ENCODE measurements at regions not wholly inside any gene's neighbourhood (a gene's known extent, or its start where the extent isn't known, plus 50 kb on each side); places are given as distances from the start of the nearest gene placed in this dataset.

DNA sequence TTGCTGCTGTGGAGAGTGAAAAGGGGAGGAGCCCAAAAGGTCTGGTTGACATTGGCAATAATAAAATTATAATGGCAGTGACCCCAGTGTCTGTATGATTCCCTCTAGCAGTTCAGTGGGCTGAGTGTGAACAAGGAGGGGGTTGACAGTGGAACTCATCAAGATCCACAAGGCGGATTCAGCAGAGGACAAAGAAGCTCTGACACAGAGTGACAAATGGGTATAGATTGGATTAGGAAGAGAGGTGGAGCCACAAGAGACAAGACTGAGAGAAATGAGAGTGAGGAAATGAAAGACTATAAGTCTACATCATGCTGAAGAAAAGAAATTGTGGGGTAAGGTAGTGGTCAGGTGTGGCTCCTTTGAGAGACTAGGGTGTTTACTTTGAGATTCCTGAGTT, 58.9 kb downstream of the CCDC71L start (continued):
- TF ChIP-seq KDM4B (CRISPR knock-in tag; IDR thresholded peaks at IDR 0.05): no peak
- no peak for TF ChIP-seq ATRX (CRISPR knock-in tag; IDR thresholded peaks at IDR 0.05; ENCODE audit: borderline replicate concordance)
- no peak for TF ChIP-seq MEIS2 (CRISPR knock-in tag; IDR thresholded peaks at IDR 0.05)
- TF ChIP-seq ZFP41 (CRISPR knock-in tag; IDR thresholded peaks at IDR 0.05; ENCODE audit: borderline replicate concordance): no peak
- TF ChIP-seq, protein P1, sequence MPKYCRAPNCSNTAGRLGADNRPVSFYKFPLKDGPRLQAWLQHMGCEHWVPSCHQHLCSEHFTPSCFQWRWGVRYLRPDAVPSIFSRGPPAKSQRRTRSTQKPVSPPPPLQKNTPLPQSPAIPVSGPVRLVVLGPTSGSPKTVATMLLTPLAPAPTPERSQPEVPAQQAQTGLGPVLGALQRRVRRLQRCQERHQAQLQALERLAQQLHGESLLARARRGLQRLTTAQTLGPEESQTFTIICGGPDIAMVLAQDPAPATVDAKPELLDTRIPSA (CRISPR knock-in tag; IDR thresholded peaks at IDR 0.05; ENCODE audit: borderline replicate concordance): no peak

GRCh38 chr7:106600569-106601373, 60.2 kb downstream of the CCDC71L start:
- FAIRE-seq (no peak), DNase-seq (ENCODE audit: low spot score) (no peak), ATAC-seq (no peak)
- TF ChIP-seq MYPOP (CRISPR knock-in tag; IDR thresholded peaks at IDR 0.05) (no peak), NFKB2 (CRISPR knock-in tag; IDR thresholded peaks at IDR 0.05; ENCODE audit: borderline replicate concordance) (no peak), ZNF138 (CRISPR knock-in tag; IDR thresholded peaks at IDR 0.05; ENCODE audit: low read depth) (no peak), POLR2A (IDR thresholded peaks at IDR 0.05; ENCODE audit: insufficient read depth in 1 of 2, low read depth in 2 of 2, low read length in 2 of 2) (no peak), ZFP1 (CRISPR knock-in tag; IDR thresholded peaks at IDR 0.05) (no peak), ZNF484 (CRISPR knock-in tag; IDR thresholded peaks at IDR 0.05; ENCODE audit: borderline replicate concordance, low read depth) (no peak), ZNF790 (CRISPR knock-in tag; IDR thresholded peaks at IDR 0.05; ENCODE audit: borderline replicate concordance) (no peak), FOSL2 (CRISPR knock-in tag; IDR thresholded peaks at IDR 0.05) (no peak), HHEX (CRISPR knock-in tag; IDR thresholded peaks at IDR 0.05) (no peak), KAT2B (IDR thresholded peaks at IDR 0.05; ENCODE audit: borderline replicate concordance, low read depth, low read length) (no peak), TCF12 (IDR thresholded peaks at IDR 0.05) (no peak), TCF12 (CRISPR knock-in tag; IDR thresholded peaks at IDR 0.05) (no peak), HIVEP1 (CRISPR knock-in tag; IDR thresholded peaks at IDR 0.05) (no peak), ZNF772 (CRISPR knock-in tag; IDR thresholded peaks at IDR 0.05) (no peak), ZNF737 (CRISPR knock-in tag; IDR thresholded peaks at IDR 0.05; ENCODE audit: borderline replicate concordance) (no peak)
- CTCF ChIA-PET (ENCODE audit: low intra/inter-chr PET ratio, low total read pairs): no interaction called here
- no peaks in the 10 kb centered on the region for H4K20me1 ChIP-seq (ENCODE audit: insufficient read depth, low read length)
- POLR2A ChIA-PET: no interaction called here
- no peak overlapping the region for H2AFZ ChIP-seq (ENCODE audit: low read length)
- no peak overlapping the region for H3K4me3 ChIP-seq (replicated peaks in 1 of 3; ENCODE audit: insufficient read depth in 1 of 3, low read depth in 2 of 3, low read length in 3 of 3)
- H3K79me2 ChIP-seq (ENCODE audit: insufficient read depth, low read length): no peaks in the 10 kb centered on the region
- in situ Hi-C loops (cut with HindIII; ENCODE audit: extremely low pct_ligation_motif_present, low pct_unique_long_range_greater_than_20kb): no loop called here
- no peaks in the 10 kb centered on the region for H3K27me3 ChIP-seq (ENCODE audit: control insufficient read depth in 1 of 2, insufficient read depth in 2 of 2, low read length in 2 of 2)
- intact Hi-C loops (cut with micrococcal nuclease; ENCODE audit: unreplicated experiment): no loop called here
- H3K27ac ChIP-seq (ENCODE audit: extremely low read length, insufficient read depth, low read length): no peak overlapping the region
- H3K9me3 ChIP-seq (ENCODE audit: low read length): no peaks in the 10 kb centered on the region
- no peak overlapping the region for H3K9ac ChIP-seq (ENCODE audit: insufficient read depth, low read depth, low read length)
- 4% methylated on average over 3 of the region's 3 CpGs for WGBS (ENCODE audit: low lambda C conversion rate)
- H3K36me3 ChIP-seq (replicated peaks in 1 of 2; ENCODE audit: control insufficient read depth in 1 of 2, insufficient read depth in 2 of 2, low read length in 2 of 2): no peaks in the 10 kb centered on the region
- no peak overlapping the region for H3K4me2 ChIP-seq (ENCODE audit: low read depth, low read length)
- BruUV-seq (replicated peaks): no TSS peak
- H3K4me1 ChIP-seq (ENCODE audit: insufficient read depth, low read length): no peaks in the 10 kb centered on the region

All from HepG2 (cell line).